ENCODE measurements at regions not wholly inside any gene's neighbourhood (a gene's known extent, or its start where the extent isn't known, plus 50 kb on each side); places are given as distances from the start of the nearest gene placed in this dataset.
A peak's percentile ranks its signal among the peaks of the same experiment; 100 is the strongest.
"Not testable (repeated sequence)": the region's sequence is repeated elsewhere in the genome, so short reads cannot be mapped to it uniquely, and the experiment has no call there.

DNA sequence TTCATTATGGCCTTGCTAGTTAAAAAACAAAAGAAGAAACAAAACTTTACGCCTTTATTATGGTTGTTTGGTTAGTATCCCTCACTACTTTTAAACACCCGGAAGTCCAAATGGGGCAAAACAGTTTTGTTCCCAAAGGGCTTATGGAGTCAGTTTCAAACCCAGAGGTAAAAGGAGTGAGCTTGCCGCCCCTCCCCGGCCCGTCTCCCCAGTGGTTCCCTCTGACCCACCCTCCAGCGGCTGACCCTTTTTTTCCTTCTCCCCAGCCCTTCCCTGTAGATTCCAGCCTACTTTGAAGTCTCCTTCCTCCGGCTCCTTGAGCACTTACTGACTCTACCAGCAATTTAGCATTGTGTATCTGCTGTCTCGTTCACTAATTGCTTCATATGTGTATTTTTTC is 209.2 kb downstream of the ICOS start:
- no peak for DNase-seq

DNA sequence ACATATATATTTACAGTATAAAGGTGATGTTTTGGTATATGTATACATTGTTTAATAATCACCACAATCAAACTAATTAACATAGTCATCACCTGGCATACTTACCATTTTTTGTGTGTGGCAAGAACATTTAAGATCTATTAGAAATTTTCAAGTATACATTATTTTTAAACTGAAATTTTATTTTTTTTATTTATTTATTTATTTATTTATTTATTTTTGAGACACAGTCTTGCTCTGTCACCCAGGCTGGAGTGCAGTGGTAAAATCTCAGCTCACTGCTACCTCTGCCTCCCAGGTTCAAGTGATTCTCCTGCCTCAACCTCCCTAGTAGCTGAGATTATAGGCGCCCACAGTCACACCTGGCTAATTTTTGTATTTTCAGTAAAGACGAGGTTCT is 210.5 kb downstream of the ICOS start:
- not testable (repeated sequence) for DNase-seq

DNA sequence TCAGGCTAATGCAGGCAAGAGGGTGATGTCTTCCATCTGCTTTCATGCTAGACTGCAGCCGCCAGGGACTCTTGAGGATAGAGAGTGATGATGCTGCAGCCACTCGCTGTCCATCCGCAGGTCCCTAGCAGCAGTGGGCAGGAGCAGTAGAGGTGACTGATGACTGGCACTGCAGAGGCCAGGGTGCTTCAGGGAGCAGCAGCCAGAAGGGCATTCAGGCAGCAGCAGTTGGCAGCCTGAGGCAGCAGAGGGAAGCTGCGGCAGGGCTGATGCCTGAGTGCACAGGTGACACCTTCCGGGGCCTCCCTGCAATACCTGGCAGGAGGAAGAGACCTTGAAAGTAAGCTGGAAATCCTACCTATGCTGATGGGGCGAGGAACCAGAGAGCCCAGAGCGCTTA is 214.2 kb downstream of the ICOS start:
- DNase-seq = no peak

DNA sequence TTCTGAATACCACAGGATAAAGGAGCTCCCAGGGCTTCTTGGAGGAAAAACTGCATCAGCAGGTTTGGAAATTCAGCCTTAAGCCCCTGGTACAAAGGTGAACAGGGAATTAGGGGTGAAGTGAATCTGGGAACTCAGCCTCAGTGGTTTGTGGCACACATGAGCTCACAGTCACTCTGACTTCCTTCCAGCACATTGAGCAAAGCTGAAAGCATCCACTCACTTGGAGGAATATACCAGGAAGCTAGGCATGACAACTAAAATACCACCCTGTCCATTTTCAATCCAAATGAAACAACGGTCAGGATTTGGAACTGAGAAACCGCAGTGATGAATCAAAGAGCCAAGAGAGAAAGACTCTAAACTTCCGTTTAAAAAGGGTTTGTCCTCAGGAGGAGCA is 216.1 kb downstream of the ICOS start:
- DNase-seq = no peak

DNA sequence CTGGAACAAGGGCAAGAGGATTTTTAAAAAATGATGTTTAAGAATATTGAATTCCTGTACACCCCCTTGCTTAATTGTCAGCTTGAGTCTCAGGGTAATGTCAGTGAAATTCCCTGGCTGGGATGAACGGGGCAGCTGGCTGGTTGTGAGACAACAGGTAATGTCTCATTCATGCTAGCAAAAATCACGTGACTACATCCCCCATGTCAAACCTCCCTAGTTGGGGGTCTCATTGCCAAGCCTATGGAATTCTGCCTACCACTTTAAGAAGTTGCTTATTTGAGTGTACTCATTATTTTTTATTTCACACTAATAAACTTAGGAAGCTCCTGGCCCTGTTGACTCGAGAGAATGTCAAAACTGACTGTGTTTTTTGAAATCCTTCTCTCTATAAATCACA is 218.3 kb downstream of the ICOS start:
- no peak for DNase-seq

DNA sequence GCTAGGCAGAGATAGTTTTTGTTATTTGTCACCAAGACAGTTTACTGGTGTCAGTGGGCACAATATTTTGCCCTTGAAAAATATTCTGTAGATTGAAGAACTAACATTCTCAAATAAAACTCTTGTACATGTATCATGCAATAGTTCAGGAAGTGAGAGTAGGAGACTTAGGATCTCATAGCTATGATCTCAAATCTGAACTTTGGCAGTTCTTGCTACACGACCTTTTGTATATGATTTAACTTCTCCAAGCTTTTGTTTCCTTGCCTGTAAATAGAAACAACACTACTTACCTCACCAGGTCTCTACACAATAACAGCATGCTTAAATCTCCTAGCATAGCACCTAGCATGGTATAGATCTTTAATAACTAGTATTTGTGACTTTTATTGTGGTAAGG is 219.9 kb downstream of the ICOS start:
- no peak for DNase-seq

DNA sequence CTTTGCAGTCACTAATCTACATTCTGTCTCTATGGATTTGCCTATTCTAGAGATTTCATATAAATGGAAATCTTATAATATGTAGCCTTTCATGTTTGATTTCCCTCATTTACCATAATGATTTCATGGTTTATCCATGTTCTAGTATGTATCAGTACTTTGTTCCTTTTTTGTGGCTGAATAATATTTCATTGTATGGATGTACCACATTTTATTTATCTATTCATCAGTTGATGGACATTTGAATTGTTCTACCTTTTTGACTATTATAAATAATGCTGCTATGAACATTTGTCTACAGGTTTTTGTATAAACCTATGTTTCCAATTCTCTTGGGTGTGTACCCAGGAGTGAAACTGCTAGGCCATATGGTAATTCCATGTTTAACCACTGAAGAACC is 221.1 kb downstream of the ICOS start:
- no peak for DNase-seq

DNA sequence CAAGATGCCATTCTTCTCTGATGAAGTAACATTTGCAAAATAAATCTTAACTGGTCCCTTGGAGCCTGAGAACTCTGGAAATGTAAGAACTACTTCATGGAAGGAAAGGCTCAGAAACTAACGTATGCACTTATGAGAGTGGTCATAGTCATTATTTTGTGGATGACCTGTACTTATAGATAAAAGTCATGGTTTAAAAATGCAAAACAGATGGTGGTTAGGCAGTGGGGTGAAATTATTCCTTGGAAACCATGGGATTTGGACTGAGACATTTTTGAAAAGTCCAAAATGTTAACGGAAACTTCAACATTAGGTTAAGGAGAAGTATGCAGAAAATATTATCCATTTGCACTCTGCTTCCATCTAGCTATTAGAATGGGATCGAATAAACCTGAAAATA is 223.0 kb downstream of the ICOS start:
- no peak for DNase-seq

DNA sequence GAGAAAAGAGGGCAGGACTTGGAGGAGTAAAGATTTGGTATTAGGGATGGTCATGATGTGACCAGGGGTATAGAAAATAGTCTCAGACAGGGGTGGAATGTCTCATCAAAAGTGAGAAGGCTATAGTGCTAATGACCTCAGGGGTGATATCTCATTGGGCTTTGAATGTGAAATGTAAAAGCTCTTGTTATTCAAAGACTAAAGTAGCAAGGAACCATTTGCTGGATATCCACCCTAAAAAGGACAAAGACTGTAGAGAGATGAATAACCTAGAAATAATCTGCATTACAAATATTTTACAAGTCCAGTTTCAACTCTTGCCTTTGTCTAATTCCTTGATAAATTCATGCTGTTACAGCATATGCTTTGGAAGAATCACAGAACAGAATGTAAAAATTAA is 224.4 kb downstream of the ICOS start:
- DNase-seq = no peak

DNA sequence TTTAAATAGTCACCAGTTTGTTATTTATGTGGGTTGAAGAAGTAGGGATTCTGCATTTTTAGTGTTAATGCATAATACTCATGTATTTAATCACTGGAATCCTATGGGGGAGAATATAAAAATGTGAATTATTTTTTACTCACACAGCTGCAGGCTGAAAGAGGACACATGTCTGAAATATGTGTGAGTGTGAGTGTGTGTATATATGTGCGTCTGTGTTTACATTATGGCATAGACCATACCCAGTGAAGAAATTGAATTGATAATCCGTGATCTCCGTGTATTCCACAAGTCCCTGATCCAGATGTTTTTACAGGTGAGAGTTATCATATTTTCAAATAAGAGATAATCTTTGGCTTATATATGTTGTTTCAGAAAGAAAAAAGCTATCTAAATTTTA is 225.3 kb downstream of the ICOS start:
- no peak for DNase-seq

DNA sequence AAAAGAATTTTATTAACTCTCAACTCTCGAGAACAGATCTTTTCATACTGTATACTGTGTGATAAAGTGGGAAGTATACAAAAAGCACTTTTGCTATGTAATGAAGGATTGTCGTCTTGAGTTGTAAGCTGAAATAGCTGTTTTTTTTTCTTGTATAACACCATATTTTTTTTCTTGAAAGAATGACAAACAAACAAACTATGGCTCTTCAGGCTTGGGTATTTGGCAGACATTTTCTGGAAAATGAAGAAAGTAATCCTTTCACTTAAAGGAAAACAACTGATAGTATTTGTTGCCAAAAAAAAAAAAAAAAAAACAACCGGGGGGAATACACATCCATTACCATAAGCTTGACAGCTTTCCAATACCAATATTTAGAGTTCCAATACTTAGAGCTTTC is 230.4 kb downstream of the ICOS start:
- no peak for DNase-seq

DNA sequence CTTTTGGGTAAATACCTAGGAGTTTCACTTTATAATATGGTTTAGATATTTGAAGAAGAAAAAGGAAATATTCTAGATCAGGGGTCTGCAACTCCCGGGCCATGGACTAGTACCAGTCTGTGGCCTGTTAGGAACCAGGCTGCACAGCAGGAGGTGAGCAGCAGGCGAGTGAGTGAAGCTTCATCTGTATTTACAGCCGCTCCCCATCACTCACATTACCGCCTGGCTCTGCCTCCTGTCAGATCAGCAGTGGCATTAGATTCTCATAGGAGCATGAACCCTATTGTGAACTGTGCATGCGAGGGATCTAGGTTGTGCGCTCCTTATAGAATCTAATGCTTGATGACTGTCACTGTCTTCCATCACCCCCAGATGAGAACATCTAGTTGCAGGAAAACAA is 231.1 kb downstream of the ICOS start:
- not testable (repeated sequence) for DNase-seq

DNA sequence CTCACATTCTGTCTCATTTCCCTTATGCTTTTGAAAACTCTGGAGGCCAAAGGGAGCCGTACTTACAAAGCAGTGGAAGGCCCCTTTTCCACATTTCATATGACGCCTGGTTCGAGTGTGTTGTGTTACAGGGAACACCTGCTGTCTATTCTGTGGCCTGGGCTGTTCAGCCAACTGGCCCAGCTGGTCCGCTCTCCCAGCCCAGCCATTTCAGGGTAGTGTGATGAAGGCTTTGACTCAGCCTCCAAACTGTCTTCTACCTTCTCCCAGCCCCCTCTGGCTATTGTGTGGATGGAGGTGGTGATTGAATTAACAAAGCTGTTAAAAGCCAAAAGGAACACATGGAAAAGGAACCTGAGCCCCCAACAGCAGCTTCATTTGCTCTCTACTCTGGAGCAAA is 233.8 kb downstream of the ICOS start:
- no peak for DNase-seq

DNA sequence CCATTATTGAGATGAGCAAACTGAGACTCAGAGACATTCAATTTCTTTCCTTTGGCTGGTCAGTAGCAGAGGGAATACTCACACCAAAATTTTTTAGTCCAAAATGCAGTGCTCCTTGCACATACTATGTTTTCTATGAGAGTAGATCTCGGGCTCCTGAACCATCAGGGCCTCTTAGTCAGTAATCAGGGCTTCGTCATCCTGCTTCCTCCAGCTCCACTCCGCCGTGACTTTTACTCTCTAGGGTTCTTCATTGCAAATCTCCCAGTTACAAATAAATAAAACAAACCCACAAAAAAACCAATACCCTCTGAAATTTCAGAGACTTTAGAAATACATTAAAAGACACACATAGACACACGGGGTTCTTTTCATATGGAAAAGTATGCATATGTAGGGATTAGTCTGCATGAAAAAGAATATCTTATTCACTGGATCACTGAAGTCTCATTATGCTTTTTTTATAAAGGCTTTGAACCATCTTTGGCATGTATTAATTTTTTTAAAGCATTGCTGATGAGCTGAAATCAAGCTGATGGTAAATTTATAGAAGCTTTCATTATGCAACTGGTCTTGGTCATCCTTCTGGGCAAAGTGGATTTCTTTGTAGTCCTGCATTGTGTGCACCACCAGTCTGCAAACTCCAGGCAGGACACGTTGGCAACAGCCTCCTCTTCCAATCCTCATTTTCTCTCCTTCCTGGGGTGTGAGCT is 235.0 kb downstream of the ICOS start:
- DNase-seq = no peak

DNA sequence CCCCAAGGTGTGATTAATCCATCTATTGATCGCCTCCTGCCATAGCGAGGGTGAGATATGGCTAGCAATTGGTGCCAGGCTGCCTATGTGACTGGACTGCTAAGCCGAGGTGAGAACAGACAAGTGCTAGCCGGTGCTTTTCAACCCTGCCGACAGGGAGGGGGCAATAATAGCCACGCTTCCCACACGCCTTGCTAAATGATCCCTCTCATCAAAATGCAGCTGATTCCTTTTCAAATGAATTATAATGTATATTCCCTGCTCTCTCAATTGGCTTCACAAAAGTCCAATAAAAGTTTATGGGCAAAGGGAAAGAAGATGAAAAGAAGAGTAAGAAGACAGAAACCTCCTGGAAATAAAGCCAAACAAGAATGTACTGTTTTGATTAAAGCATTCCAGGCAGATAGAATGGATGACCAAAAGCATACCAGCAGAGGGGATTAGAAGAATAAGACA is 235.6 kb downstream of the ICOS start:
- no peak for DNase-seq

DNA sequence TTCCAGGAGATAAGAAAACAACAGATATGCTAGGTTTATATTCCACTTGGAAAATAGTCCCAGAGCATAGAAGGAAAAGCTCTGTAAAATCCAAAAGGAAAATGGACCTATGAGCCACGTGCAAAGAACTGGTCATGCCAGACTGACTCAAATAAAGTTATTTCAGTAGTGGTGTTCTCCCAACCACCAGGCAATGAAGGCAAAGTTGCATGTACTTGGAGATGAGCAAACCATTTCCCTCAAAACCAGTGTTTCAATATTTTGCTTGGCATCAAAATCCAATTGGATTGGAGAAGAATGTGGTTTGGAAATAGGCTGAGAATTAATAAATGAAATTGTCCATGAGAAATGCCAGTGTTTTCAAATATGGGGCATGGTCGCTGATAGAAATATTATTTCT is 237.5 kb downstream of the ICOS start:
- DNase-seq = no peak

DNA sequence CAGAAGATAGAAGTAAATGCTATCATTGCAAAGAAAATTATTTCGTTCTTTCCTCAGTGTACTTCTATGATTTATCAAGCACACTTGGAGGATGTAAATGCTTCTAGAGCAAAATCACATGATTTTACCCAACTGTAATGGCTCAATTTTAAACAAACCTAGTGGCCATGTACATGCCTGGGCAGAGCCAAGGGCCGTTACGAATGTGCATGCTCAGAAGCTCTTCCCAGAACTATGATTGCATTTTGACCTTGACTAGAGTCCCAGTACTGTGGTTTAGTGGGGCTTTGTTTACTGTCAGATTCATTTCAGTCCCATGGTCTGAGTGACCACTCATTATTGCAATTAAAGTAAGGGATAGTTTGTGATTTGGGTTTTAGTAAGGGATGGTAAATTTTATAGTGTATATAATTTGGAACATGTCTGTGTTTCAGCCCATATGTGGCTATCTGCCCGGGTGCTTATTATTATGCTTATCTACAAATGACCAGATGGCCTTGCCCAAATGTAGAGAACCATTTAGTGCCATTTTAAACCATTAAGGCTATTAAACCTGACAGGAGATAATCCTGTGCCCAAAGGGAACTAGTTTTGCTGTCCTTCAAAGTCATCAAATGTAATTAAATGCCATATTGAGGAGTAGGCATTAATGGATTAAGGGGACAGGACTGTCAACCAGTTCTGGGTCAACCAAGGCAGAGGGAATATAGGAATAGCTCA is 239.1 kb downstream of the ICOS start:
- DNase-seq = no peak

DNA sequence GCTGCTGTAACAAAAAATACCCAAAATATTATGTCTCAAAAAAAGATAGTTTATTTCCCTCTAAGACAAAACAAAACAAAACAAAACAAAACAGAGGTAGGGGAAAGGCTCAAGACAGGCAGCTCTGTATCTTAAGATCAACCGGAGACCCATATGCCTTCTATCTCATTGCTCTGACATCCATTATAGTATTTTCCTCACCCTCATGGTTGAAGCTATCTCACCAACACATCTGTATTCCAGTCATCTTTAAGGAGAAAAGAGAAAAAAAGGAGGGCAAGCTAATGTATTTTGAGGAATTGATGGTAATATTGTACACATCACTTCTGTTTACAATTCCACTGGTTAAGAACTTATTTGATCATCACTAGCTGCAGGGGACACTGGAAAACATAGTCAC is 239.7 kb downstream of the ICOS start:
- DNase-seq = no peak

DNA sequence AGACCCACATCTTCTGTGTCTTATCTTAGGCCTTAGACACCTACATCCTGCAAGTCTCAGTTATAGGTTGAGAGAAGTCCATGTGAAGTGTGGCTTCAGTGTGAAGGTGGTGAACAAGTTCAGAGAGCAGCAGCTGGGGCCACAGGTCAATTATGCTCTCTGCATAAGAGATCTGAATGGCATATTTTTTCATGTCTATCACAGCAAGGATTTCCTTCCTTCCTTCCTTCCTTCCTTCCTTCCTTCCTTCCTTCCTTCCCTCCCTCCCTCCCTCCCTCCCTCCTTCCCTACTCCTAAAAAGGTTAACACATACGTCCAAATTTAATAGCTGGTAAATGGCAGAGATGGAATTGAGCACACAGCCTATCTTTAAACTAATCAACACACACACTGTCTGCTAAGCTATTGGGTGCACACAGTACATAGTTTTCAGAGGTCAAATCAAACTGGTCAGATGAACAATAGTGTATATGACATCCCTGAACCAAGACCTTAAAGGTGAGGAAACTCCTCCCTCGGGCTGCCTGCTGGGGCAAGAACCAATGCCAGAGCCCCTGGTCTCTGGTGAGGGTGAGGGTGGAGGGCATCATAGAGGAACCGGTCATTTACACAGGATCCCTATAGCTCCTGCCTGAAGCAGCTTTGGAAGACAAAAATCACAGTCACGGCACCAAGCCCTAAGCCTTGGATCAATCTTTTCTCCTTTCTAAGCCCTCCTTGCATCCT is 240.9 kb downstream of the ICOS start:
- DNase-seq = no peak

DNA sequence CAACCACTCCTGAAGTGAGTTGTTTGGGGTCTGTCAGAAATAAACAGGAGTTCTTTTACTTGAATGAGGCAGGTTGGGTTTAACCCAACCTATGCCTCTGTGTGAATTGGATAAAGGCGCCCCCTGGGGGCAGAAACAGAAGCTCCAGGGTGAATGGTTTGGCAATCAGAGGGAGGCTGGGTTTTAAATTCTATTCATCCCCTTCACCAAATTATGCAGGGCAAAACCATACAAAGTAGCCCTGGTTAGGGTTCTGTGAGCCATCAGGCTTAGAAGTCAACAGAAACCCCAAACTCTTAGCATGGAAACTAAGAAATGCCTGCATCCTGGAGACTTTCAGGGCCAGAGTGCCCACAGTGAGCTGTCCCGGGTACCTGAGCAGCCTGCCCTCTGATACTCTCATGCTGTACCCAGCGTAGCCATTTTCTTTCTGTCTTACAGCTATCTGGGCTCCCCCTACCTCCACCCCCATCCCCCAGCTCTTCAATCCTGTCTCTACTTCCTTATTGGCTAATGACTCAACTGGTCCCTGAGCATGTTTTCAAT is 241.5 kb downstream of the ICOS start:
- peak; percentile 38 to 71 for DNase-seq

DNA sequence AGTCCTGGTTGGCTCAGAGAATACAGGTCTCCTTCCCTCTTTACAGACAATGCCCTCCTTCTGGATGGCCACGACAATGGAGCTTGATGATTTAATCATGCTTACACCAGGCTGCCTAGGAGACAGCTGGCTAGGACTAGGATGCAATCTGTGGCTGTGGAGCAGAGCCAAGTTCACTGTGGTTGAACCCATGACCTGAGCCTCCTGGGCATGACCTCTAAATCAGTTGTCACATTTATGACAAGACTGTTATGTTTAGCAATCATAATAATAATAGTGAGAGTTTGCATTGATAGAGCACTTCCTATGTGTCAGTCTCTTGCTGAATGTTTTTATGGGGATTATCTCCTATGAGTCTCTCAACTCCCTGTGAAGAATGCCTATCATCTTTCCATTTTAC is 244.1 kb downstream of the ICOS start:
- no peak for DNase-seq

DNA sequence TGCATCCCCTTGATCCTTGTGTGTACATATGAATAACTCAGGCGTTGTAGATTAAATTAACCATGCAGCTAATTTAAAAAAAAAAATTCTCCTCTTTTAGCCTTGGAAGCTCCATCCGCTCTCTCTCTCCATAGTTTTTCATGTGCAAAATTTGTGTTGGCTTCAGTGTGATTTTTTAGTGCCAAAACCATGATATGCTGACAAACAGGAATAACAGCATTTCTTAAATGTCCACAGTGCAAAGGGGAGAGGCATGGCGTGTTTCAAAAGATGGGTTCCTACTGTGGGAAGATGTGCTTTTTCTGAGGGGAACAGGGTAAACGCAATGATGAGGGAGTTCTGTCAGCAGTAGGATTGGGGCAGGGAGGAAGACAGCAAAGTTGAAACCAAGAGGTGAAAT is 247.0 kb downstream of the ICOS start:
- no peak for DNase-seq

DNA sequence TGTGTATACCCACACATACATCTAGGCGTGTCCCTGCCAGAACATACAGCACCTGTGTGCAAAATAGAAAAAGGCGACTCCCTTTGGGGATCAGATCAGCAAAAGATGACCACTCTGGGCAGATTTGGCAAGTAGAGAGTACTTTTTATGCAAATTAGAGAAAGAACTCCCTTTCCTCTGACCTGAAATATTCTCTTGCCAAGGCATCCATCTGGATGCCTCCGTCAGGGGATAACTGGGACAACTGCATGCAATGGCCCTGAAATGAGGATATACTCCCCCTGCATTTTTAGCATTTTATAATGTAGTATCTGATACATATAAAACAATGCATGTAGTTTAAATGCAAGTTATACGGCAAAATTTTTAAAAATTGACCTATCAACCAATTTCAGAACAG is 247.7 kb downstream of the ICOS start:
- no peak for DNase-seq
